ENCODE measurements at regions not wholly inside any gene's neighbourhood (a gene's known extent, or its start where the extent isn't known, plus 50 kb on each side); places are given as distances from the start of the nearest gene placed in this dataset.

GRCh38 chr3:66128623-66129022 lies 89.9 kb upstream of the MAGI1 start:
- DNase-seq: no peak

GRCh38 chr3:66121318-66121717 lies 82.6 kb upstream of the MAGI1 start:
- DNase-seq: no peak

- DNase-seq: peak; percentile 70
These were observed 77.3 kb upstream of the MAGI1 start for GRCh38 chr3:66115858-66116654.

- DNase-seq: no peak
These were observed 74.8 kb upstream of the MAGI1 start for GRCh38 chr3:66113542-66113941.

GRCh38 chr3:66110840-66111239 lies 72.1 kb upstream of the MAGI1 start:
- no peak for DNase-seq

- peak; percentile 30 for DNase-seq
These were observed 69.1 kb upstream of the MAGI1 start for GRCh38 chr3:66107855-66108254.

- no peak for DNase-seq
These were observed 68.1 kb upstream of the MAGI1 start for GRCh38 chr3:66106788-66107187.

- DNase-seq: no peak
These were observed 65.8 kb upstream of the MAGI1 start for GRCh38 chr3:66104535-66104934.

- DNase-seq: no peak
These were observed 65.0 kb upstream of the MAGI1 start for GRCh38 chr3:66103729-66104128.

- DNase-seq: no peak
These were observed 63.2 kb upstream of the MAGI1 start for GRCh38 chr3:66101901-66102300.

GRCh38 chr3:66099541-66100065 lies 60.9 kb upstream of the MAGI1 start:
- DNase-seq: no peak

GRCh38 chr3:66098436-66098835 lies 59.7 kb upstream of the MAGI1 start:
- DNase-seq: no peak

- no peak for DNase-seq
These were observed 58.9 kb upstream of the MAGI1 start for GRCh38 chr3:66097647-66098046.

GRCh38 chr3:66095295-66096001 lies 56.7 kb upstream of the MAGI1 start:
- DNase-seq: no peak

GRCh38 chr3:66093981-66094380 lies 55.3 kb upstream of the MAGI1 start:
- no peak for DNase-seq

- DNase-seq: peak; percentile 28
These were observed 53.7 kb upstream of the MAGI1 start for GRCh38 chr3:66092175-66092995.
